SK-N-SH (cell line): ENCODE measurements at regions not wholly inside any gene's neighbourhood (a gene's known extent, or its start where the extent isn't known, plus 50 kb on each side); places are given as distances from the start of the nearest gene placed in this dataset.

Experiments
- CTCF ChIA-PET: fragments of 300-600, 350-600 bp; formaldehyde crosslinking; extraction: SDS; loops from one replicate; lab custom pipeline; 2021; lab: Yijun Ruan, JAX
- POLR2A ChIA-PET: fragments of 350-600 bp; sonication (Branson Sonifier 250); formaldehyde crosslinking; extraction: SDS; loops from one replicate; lab custom pipeline; 2020; ENCODE audit warnings: antibody characterized with exemption, inconsistent platforms; lab: Yijun Ruan, JAX
- DNase-seq: peaks from one replicate; pipeline ENCODE4 v3.0.0; 2012
- H2AFZ ChIP-seq: fragments of 200-600 bp; sonication (generic); 2 replicates; pipeline ENCODE4 v1.8.1; 2016; ENCODE audit warnings: antibody characterized with exemption, mild to moderate bottlenecking, low read depth
- H3F3A ChIP-seq: fragments of 200-600 bp; sonication (generic); replicated peaks from 2 replicates; pipeline ENCODE3; 2016; ENCODE audit warnings: antibody characterized with exemption, mild to moderate bottlenecking; ENCODE audit not compliant: insufficient read depth
- H3K27ac ChIP-seq, 2 experiments: fragments of 200-500 bp in 1 of 2; fragments of 200-600 bp in 1 of 2; sonication (Bioruptor generic) in 1 of 2; sonication (generic), shearing (Covaris generic) in 1 of 2; 2 replicates each; pipeline versions ENCODE4 v1.5.1 to v1.6.1; 2014 to 2016; ENCODE audit warnings: low read depth in 2 of 2, inconsistent platforms in 1 of 2, low read length in 1 of 2, mild to moderate bottlenecking in 1 of 2, mixed read lengths in 1 of 2
- H3K27me3 ChIP-seq: fragments of 200-600 bp; sonication (generic), shearing (Covaris generic); 2 replicates; pipeline ENCODE4 v1.6.1; 2016; ENCODE audit warnings: mixed run types; ENCODE audit not compliant: insufficient read depth
- H3K36me3 ChIP-seq, 2 experiments: fragments of 200-500 bp in 1 of 2; fragments of 200-600 bp in 1 of 2; sonication (Bioruptor generic) in 1 of 2; sonication (generic) in 1 of 2; replicated peaks in 1 of 2; 2 replicates each; pipeline versions ENCODE3 to v1.5.1; 2014 to 2016; ENCODE audit warnings: low read length in 1 of 2, mild to moderate bottlenecking in 1 of 2; ENCODE audit not compliant: insufficient read depth in 2 of 2, control insufficient read depth in 1 of 2
- H3K4me1 ChIP-seq, 2 experiments: fragments of 200-500 bp in 1 of 2; fragments of 200-600 bp in 1 of 2; sonication (Bioruptor generic) in 1 of 2; sonication (generic), shearing (Covaris generic) in 1 of 2; 2 replicates each; pipeline versions ENCODE4 v1.5.1 to v1.6.1; 2014 to 2016; ENCODE audit warnings: low read depth in 1 of 2, low read length in 1 of 2, mixed run types in 1 of 2; ENCODE audit not compliant: insufficient read depth in 2 of 2, control insufficient read depth in 1 of 2
- H3K4me2 ChIP-seq: fragments of 200-600 bp; sonication (generic), shearing (Covaris generic); 2 replicates; pipeline ENCODE4 v1.6.1; 2017; ENCODE audit warnings: mixed run types
- H3K4me3 ChIP-seq, 2 experiments: fragments of 200-500 bp in 1 of 2; fragments of 200-600 bp in 1 of 2; sonication (Bioruptor generic) in 1 of 2; sonication (generic), shearing (Covaris generic) in 1 of 2; 2 replicates each; pipeline versions ENCODE4 v1.5.1 to v1.8.1; 2014 to 2016; ENCODE audit warnings: low read depth in 2 of 2, inconsistent platforms in 1 of 2, low read length in 1 of 2, mild to moderate bottlenecking in 1 of 2, mixed read lengths in 1 of 2, moderate library complexity in 1 of 2
- H3K79me2 ChIP-seq: fragments of 200-600 bp; sonication (generic); 2 replicates; pipeline ENCODE4 v1.8.1; 2017; ENCODE audit warnings: mild to moderate bottlenecking; ENCODE audit not compliant: insufficient read depth
- H3K9ac ChIP-seq: fragments of 200-600 bp; sonication (generic); 2 replicates; pipeline ENCODE4 v1.6.1; 2017; ENCODE audit warnings: mixed run types
- H3K9me2 ChIP-seq: fragments of 200-600 bp; sonication (generic); 2 replicates; pipeline ENCODE4 v1.6.1; 2017; ENCODE audit warnings: mixed run types
- H3K9me3 ChIP-seq: fragments of 200-600 bp; sonication (generic); 2 replicates; pipeline ENCODE4 v1.6.1; 2017; ENCODE audit warnings: mixed run types, mild to moderate bottlenecking, moderate library complexity
- H4K20me1 ChIP-seq: fragments of 200-600 bp; sonication (generic); 2 replicates; pipeline ENCODE4 v1.6.1; 2017; ENCODE audit warnings: mild to moderate bottlenecking, mixed run types; ENCODE audit not compliant: insufficient read depth
- CHD2 ChIP-seq: fragments of 150-350 bp; IDR thresholded peaks from 2 replicates; pipeline ENCODE4 v1.6.1; 2018; ENCODE audit warnings: low read length; ENCODE audit not compliant: partially characterized antibody
- EP300 ChIP-seq, 2 experiments: IDR thresholded peaks; 2 replicates each; pipeline versions ENCODE4 v1.4.0 to v1.6.1; 2012; ENCODE audit warnings: borderline replicate concordance in 1 of 2, low read depth in 1 of 2, low read length in 1 of 2
- FOSL2 ChIP-seq: IDR thresholded peaks from 2 replicates; pipeline ENCODE4 v1.4.0; 2012; ENCODE audit warnings: low read depth, mild to moderate bottlenecking, moderate library complexity, borderline replicate concordance
- FOXJ3 ChIP-seq: sonication (generic); formaldehyde crosslinking; IDR thresholded peaks from 2 replicates; pipeline ENCODE4 v1.5.1; 2020; ENCODE audit warnings: mild to moderate bottlenecking, missing genetic modification reagents
- GATA2 ChIP-seq: sonication (generic); formaldehyde crosslinking; IDR thresholded peaks from 2 replicates; pipeline ENCODE4 v1.5.0; 2020; ENCODE audit warnings: mild to moderate bottlenecking, missing genetic modification reagents
- JUND ChIP-seq: IDR thresholded peaks from 2 replicates; pipeline ENCODE4 v1.4.0; 2012
- MEF2A ChIP-seq: IDR thresholded peaks from 2 replicates; pipeline ENCODE4 v1.4.0; 2012; ENCODE audit warnings: low read depth, borderline replicate concordance
- MXI1 ChIP-seq: IDR thresholded peaks from 2 replicates; pipeline ENCODE4 v1.6.1; 2012; ENCODE audit warnings: mild to moderate bottlenecking, low read depth, low read length, improper control_type of control experiment
- NFIC ChIP-seq: IDR thresholded peaks from 2 replicates; pipeline ENCODE4 v1.4.0; 2012; ENCODE audit warnings: borderline replicate concordance
- POLR2AphosphoS5 ChIP-seq: IDR thresholded peaks from 2 replicates; pipeline ENCODE4 v1.6.1; 2012; ENCODE audit warnings: low read depth, low read length
- RAD21 ChIP-seq: IDR thresholded peaks from 2 replicates; pipeline ENCODE4 v1.6.1; 2012; ENCODE audit warnings: mild to moderate bottlenecking, low read length
- RCOR1 ChIP-seq: fragments of 150-350 bp; IDR thresholded peaks from 2 replicates; pipeline ENCODE4 v1.6.1; 2017; ENCODE audit warnings: antibody characterized with exemption, low read length
- RFX5 ChIP-seq: IDR thresholded peaks from 2 replicates; pipeline ENCODE4 v1.6.1; 2012; ENCODE audit warnings: mild to moderate bottlenecking, improper control_type of control experiment, low read length
- RXRA ChIP-seq: IDR thresholded peaks from 2 replicates; pipeline ENCODE4 v1.4.0; 2012; ENCODE audit warnings: low read depth, mild to moderate bottlenecking, borderline replicate concordance
- SIN3A ChIP-seq: IDR thresholded peaks from 2 replicates; pipeline ENCODE4 v1.6.1; 2012; ENCODE audit warnings: low read depth, mild to moderate bottlenecking, low read length, moderate library complexity, borderline replicate concordance
- SMC3 ChIP-seq: IDR thresholded peaks from 2 replicates; pipeline ENCODE4 v1.6.1; 2012; ENCODE audit warnings: low read depth, low read length, improper control_type of control experiment
- TAF1 ChIP-seq: IDR thresholded peaks from 2 replicates; pipeline ENCODE4 v1.6.1; 2012; ENCODE audit warnings: low read depth, mild to moderate bottlenecking, low read length, moderate library complexity, borderline replicate concordance
- TCF12 ChIP-seq: IDR thresholded peaks from 2 replicates; pipeline ENCODE4 v1.4.0; 2012
- YY1 ChIP-seq: IDR thresholded peaks from 2 replicates; pipeline ENCODE4 v1.4.0; 2012; ENCODE audit warnings: low read depth, mild to moderate bottlenecking
- WGBS: methylation state at CpG from one replicate; pipeline ENCODE4 v1.1.6; 2017; ENCODE audit warnings: low lambda C conversion rate; 5-methylcytosine and 5-hydroxymethylcytosine counted together
- TF ChIP-seq, protein P1 (sequence below): IDR thresholded peaks from 2 replicates; pipeline ENCODE4 v1.4.0; 2012; ENCODE audit warnings: low read depth, borderline replicate concordance
- TF ChIP-seq, protein P2 (sequence below): fragments of 200-600 bp; sonication (generic); IDR thresholded peaks from 2 replicates; pipeline ENCODE4 v1.6.1; 2017; ENCODE audit warnings: antibody characterized with exemption, mild to moderate bottlenecking, moderate library complexity
- TF ChIP-seq, protein P3 (sequence below): IDR thresholded peaks from 2 replicates; pipeline ENCODE4 v1.4.0; 2012; ENCODE audit warnings: low read depth, borderline replicate concordance
- TF ChIP-seq, protein P4 (sequence below): IDR thresholded peaks from 2 replicates; pipeline ENCODE4; 2012

DNA sequence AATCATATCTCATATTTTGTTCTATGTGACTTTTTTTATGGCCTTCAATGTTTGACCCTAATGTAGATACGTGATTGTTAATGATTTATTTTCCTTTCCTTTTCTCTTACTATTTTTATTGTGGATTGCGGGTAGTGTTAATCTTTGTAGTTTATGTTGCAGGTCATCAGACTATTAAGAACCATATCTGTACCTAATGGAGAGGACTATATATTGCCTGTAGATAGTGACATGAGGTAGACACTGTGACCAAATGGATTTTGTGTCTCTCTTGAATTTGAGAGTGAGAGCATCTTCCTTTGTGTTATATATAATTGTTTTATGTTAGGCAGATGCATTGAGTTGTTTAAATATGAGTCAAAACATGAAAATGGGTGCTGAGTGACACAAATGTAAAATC, 543.4 kb upstream of the MGAT4C start:
- no peaks in the 10 kb centered on the region; a peak in 1 of 4 replicates for H3K4me1 ChIP-seq
- H3K27ac ChIP-seq = no peak overlapping the region
- ChIA-PET POLR2A (no interaction called here), CTCF (no interaction called here)
- TF ChIP-seq FOSL2 (no peak), NFIC (no peak), EP300 (IDR thresholded peaks at IDR 0.05; ENCODE audit: borderline replicate concordance in 1 of 2, low read depth in 1 of 2, low read length in 1 of 2) (no peak), RCOR1 (no peak), FOXJ3 (no peak), MXI1 (no peak), RXRA (no peak), JUND (no peak), RAD21 (no peak)
- TF ChIP-seq, protein P1, sequence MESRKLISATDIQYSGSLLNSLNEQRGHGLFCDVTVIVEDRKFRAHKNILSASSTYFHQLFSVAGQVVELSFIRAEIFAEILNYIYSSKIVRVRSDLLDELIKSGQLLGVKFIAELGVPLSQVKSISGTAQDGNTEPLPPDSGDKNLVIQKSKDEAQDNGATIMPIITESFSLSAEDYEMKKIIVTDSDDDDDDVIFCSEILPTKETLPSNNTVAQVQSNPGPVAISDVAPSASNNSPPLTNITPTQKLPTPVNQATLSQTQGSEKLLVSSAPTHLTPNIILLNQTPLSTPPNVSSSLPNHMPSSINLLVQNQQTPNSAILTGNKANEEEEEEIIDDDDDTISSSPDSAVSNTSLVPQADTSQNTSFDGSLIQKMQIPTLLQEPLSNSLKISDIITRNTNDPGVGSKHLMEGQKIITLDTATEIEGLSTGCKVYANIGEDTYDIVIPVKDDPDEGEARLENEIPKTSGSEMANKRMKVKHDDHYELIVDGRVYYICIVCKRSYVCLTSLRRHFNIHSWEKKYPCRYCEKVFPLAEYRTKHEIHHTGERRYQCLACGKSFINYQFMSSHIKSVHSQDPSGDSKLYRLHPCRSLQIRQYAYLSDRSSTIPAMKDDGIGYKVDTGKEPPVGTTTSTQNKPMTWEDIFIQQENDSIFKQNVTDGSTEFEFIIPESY = no peak
- TF ChIP-seq, protein P2, sequence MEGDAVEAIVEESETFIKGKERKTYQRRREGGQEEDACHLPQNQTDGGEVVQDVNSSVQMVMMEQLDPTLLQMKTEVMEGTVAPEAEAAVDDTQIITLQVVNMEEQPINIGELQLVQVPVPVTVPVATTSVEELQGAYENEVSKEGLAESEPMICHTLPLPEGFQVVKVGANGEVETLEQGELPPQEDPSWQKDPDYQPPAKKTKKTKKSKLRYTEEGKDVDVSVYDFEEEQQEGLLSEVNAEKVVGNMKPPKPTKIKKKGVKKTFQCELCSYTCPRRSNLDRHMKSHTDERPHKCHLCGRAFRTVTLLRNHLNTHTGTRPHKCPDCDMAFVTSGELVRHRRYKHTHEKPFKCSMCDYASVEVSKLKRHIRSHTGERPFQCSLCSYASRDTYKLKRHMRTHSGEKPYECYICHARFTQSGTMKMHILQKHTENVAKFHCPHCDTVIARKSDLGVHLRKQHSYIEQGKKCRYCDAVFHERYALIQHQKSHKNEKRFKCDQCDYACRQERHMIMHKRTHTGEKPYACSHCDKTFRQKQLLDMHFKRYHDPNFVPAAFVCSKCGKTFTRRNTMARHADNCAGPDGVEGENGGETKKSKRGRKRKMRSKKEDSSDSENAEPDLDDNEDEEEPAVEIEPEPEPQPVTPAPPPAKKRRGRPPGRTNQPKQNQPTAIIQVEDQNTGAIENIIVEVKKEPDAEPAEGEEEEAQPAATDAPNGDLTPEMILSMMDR = no peak
- no peak overlapping the region for H2AFZ ChIP-seq
- no peak overlapping the region for H3K9ac ChIP-seq
- no peak for DNase-seq
- H3F3A ChIP-seq = no peaks in the 10 kb centered on the region
- no peaks in the 10 kb centered on the region for H3K27me3 ChIP-seq
- 90% methylated on average over 2 of the region's 2 CpGs for WGBS
- H3K79me2 ChIP-seq = no peaks in the 10 kb centered on the region
- H3K9me2 ChIP-seq = no peaks in the 10 kb centered on the region
- no peaks in the 10 kb centered on the region for H3K9me3 ChIP-seq
- H3K36me3 ChIP-seq = peaks cover 0 to 3% of the 10 kb centered on the region in 2 experiments
- no peak overlapping the region for H3K4me3 ChIP-seq
- no peak overlapping the region for H3K4me2 ChIP-seq
- H4K20me1 ChIP-seq = no peaks in the 10 kb centered on the region

DNA sequence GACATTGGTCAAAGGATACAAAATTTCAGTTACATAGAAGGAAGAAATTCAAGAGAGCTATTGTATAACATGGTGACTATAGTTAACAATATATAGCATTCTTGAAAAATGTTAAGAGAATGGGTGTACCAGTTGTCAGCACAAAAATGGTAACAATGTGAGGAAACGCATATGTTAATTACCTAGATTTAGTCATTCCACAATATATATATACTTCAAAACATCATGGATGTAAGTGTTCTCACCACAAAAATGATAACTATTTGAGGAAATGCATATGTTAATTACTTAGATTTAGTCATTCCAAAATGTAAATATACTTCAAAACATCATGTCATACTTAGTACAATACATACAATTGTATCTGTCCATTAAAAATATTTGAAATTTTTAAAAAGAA, 540.4 kb upstream of the MGAT4C start:
- H4K20me1 ChIP-seq = no peaks in the 10 kb centered on the region
- H3K9ac ChIP-seq = no peak overlapping the region
- H3K79me2 ChIP-seq = no peaks in the 10 kb centered on the region
- H3F3A ChIP-seq = no peaks in the 10 kb centered on the region
- TF ChIP-seq, protein P3, sequence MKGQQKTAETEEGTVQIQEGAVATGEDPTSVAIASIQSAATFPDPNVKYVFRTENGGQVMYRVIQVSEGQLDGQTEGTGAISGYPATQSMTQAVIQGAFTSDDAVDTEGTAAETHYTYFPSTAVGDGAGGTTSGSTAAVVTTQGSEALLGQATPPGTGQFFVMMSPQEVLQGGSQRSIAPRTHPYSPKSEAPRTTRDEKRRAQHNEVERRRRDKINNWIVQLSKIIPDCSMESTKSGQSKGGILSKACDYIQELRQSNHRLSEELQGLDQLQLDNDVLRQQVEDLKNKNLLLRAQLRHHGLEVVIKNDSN = no peak
- no peak for TF ChIP-seq GATA2 (CRISPR knock-in tag)
- no peak for TF ChIP-seq MEF2A
- no peak for TF ChIP-seq CHD2
- TF ChIP-seq TCF12 = no peak
- no peak for TF ChIP-seq SMC3
- no peak for TF ChIP-seq YY1
- TF ChIP-seq POLR2AphosphoS5 = no peak
- TF ChIP-seq SIN3A = no peak
- TF ChIP-seq TAF1 = no peak
- TF ChIP-seq RFX5 = no peak
- TF ChIP-seq, protein P4, sequence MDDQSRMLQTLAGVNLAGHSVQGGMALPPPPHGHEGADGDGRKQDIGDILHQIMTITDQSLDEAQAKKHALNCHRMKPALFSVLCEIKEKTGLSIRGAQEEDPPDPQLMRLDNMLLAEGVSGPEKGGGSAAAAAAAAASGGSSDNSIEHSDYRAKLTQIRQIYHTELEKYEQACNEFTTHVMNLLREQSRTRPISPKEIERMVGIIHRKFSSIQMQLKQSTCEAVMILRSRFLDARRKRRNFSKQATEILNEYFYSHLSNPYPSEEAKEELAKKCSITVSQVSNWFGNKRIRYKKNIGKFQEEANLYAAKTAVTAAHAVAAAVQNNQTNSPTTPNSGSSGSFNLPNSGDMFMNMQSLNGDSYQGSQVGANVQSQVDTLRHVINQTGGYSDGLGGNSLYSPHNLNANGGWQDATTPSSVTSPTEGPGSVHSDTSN = no peak
- TF ChIP-seq FOSL2 = no peak
- no peak for TF ChIP-seq RXRA
- TF ChIP-seq, all 33 proteins: peak for 0
- no peaks in the 10 kb centered on the region; a peak in 1 of 4 replicates for H3K4me1 ChIP-seq
- 89% methylated on average over 1 of the region's 1 CpG for WGBS
- H3K4me2 ChIP-seq = no peak overlapping the region
- no peaks in the 10 kb centered on the region for H3K9me2 ChIP-seq
- H3K4me3 ChIP-seq = no peak overlapping the region
- DNase-seq = no peak
- no peaks in the 10 kb centered on the region for H3K36me3 ChIP-seq
- no peaks in the 10 kb centered on the region for H3K27me3 ChIP-seq
- POLR2A ChIA-PET = no interaction called here
- no peak overlapping the region for H3K27ac ChIP-seq
- H3K9me3 ChIP-seq = no peaks in the 10 kb centered on the region; the same call in 1 of the 2 replicates
- CTCF ChIA-PET = no interaction called here
- no peak overlapping the region for H2AFZ ChIP-seq
